Stimulated activated naive CD8-positive, alpha-beta T cell treated with anti-CD3 and anti-CD28 coated beads, Interleukin-15, amount 100 ng/mL, for 72 hours (primary cell): ENCODE measurements at regions not wholly inside any gene's neighbourhood (a gene's known extent, or its start where the extent isn't known, plus 50 kb on each side); places are given as distances from the start of the nearest gene placed in this dataset.

Source experiments
- ATAC-seq: fragments of 150-1000 bp; cut with Tn5 transposase; 2 replicates; pipeline ENCODE4 v1.10.0; 2021; ENCODE audit warnings: mild to moderate bottlenecking, moderate library complexity
- DNase-seq, 2 donors: peaks; one replicate each; pipeline ENCODE4 v3.0.0; 2021 to 2022
- H3K27ac Mint-ChIP-seq, 2 donors: one replicate each; pipeline ENCODE4 v1.8.0; 2022; ENCODE audit warnings: mild to moderate bottlenecking in 2 of 2, mixed read lengths in 2 of 2, moderate library complexity in 2 of 2
- H3K27me3 Mint-ChIP-seq: one replicate; pipeline ENCODE4 v1.8.0; 2022; ENCODE audit warnings: mixed read lengths
- H3K4me1 Mint-ChIP-seq: one replicate; pipeline ENCODE4 v1.8.0; 2022; ENCODE audit warnings: mild to moderate bottlenecking, mixed read lengths
- H3K4me3 Mint-ChIP-seq, 2 donors: one replicate each; pipeline ENCODE4 v1.8.0; 2022; ENCODE audit warnings: mild to moderate bottlenecking in 2 of 2, mixed read lengths in 2 of 2, moderate library complexity in 1 of 2
- H3K9me3 Mint-ChIP-seq, 2 donors: one replicate each; pipeline ENCODE4 v1.8.0; 2022; ENCODE audit warnings: mixed read lengths in 2 of 2

DNA sequence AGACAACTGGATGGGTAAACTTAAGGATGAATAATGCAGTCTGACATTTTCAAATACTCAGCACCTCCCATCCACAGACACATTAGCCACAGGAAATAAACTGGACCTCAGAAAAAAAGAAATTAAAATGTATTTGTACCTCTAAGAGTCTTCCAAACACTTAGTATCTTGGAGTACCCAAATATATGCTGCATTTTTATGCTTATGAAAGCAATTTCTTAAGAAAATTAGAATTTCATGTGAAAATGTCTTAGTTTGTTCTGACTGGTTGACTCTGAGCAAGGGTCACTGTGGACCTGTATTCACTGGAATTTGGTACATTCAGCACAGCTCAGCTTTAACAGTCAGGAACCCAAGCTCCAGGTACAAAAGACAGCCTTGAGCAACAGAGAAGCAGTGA, 216.2 kb upstream of the UBE2E2 start:
- peaks cover 0 to 14% of the 10 kb centered on the region in 2 donors for H3K9me3 Mint-ChIP-seq
- no peaks in the 10 kb centered on the region for H3K27me3 Mint-ChIP-seq
- DNase-seq (no peak), ATAC-seq (no peak)
- H3K27ac Mint-ChIP-seq = no peak overlapping the region
- H3K4me3 Mint-ChIP-seq = no peak overlapping the region
- no peaks in the 10 kb centered on the region for H3K4me1 Mint-ChIP-seq

DNA sequence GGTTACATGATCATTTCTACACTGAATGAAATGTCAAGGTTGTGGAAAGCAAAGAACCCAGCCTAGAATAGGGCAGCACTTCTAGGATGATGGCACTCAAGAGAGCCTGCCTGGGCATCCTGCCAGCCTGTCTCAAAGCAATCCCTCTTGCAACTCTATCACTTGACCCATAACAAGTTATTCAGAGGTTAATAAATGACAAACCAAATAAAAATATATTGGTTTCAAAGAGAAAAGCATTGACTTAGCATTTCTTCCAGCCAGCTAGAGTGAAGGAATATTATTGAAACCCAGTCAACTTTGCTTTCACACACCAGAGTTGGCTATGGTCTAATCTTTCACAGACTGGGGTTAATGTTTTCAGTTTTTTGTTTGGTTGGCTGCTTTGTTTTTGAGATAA, 214.6 kb upstream of the UBE2E2 start:
- Mint-ChIP-seq H3K27ac (no peak overlapping the region), H3K27me3 (no peaks in the 10 kb centered on the region), H3K9me3 (peaks cover 0 to 14% of the 10 kb centered on the region in 2 donors), H3K4me1 (no peaks in the 10 kb centered on the region), H3K4me3 (no peak overlapping the region)
- DNase-seq (no peak), ATAC-seq (no peak)

DNA sequence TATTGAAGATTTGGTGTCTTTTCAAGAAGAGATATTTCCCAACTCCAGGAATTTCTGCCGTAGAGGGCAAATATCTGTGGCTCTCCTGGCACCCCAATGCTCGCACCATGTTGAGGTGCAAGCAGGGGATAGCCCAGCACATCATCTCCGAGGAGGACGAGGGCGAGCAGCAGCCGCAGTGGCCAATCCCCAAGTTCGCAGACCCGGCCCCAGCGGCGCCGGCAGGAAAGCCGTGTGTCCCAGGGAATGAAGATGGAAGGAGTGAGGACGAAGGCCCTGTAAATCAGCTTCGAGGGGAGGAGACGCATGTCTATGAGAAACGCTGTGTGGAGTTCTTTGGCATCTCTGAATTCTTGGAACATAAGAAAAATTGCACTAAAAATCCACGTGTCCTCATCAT, 213.4 kb upstream of the UBE2E2 start:
- H3K9me3 Mint-ChIP-seq = peaks cover 0 to 14% of the 10 kb centered on the region in 2 donors
- no peaks in the 10 kb centered on the region for H3K27me3 Mint-ChIP-seq
- no peaks in the 10 kb centered on the region for H3K4me1 Mint-ChIP-seq
- ATAC-seq = no peak
- H3K4me3 Mint-ChIP-seq = no peak overlapping the region
- no peak overlapping the region for H3K27ac Mint-ChIP-seq
- no peak for DNase-seq

DNA sequence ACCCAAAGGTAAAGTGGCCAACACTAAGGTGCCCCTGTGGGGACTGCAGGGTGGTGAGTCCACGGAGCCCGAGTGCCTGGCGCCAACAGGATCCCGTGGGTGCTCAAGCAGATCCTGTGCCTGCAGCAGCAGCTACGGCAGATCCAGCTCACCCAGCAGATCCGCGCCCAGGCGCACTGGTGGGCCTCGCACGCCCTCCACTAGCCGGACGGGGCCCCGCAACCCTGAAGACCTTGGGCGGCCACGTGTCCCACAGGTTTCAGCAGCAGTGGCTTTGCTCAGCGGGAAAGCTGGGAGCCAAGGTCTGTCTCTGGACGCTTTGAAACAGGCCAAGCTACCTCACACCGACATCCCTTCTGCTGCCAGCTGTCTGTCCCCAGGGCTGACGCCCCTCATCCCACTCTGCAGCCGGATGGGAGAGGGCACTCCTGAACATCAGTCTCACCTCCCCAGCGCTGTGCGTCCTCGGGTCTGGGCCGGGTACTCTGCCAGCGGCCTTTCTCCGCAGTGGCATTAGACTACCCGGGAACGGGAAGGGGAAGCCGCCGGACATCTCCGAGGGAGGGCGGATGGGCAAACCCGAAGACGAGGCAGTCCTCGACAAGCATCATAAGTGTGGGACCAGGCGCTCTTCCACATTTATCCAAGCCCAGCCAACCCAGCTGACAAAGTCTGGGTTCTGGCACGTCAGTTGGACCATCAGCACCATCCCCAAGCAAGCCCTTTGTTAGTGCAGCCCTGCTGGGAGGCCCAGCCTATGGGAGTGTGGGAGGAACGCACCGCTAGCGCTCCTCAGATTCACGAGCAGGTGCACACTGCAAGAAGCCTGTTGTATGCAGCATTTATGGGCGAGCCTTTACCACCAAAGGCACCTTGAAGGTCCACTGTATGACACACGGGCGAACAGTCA, 212.6 kb upstream of the UBE2E2 start:
- H3K27ac Mint-ChIP-seq = no peak overlapping the region
- H3K27me3 Mint-ChIP-seq = no peaks in the 10 kb centered on the region
- H3K4me1 Mint-ChIP-seq = no peaks in the 10 kb centered on the region
- H3K9me3 Mint-ChIP-seq = peaks cover 0 to 10% of the 10 kb centered on the region in 2 donors
- ATAC-seq = peak; percentile 23
- no peak for DNase-seq
- no peak overlapping the region for H3K4me3 Mint-ChIP-seq

DNA sequence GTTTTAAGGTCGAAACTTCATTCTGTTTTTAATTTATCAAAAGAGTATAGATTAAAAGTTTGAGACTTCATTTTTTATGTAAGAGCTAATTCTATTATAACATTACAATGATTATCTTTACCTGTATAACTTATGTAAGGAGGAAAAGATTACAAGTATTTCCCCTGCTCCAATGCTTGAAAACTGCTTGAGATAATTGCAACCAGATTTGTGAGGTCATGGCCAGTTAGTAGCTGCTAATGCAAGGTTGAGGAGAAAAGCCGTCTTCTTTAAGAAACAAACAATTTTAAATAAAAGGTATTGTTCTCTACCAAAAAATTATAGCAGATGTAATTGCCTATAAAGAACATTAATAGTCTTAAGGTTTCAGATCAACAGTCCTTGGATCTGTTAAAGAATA, 208.3 kb upstream of the UBE2E2 start:
- no peak for DNase-seq
- Mint-ChIP-seq H3K4me3 (no peak overlapping the region), H3K27me3 (no peaks in the 10 kb centered on the region), H3K27ac (no peak overlapping the region), H3K4me1 (no peaks in the 10 kb centered on the region), H3K9me3 (no peaks in the 10 kb centered on the region)
- no peak for ATAC-seq

DNA sequence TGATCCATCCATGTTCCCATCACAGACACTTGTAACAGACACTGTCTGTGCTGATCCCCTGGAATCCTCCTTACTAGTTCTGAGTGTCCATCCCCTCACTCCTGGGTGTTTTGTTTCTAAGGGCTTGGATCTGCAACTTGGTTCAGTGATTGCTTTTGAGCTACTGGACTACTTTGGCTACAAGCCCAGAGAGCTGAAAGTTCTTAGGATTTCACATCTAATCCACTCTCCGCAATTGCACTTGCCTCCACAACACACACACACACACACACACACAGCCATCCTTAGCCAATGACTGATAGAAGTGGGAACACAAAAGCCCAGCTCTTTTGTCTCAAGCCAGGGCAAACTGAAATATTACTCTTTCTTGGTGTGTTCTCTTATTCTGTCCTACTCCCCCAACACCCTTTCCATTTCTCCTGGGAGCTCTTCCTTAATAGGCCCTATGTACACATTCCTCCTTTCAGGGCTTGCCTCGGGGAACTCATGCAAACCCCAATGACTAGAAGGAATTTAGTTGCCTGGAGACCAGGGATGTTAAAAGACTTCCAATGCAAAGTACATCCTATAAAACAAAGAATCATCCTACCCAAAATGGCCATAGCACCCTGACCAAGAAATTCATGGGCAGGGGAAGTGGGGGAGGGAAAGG, 206.1 kb upstream of the UBE2E2 start:
- DNase-seq (no peak), ATAC-seq (no peak)
- no peak overlapping the region for H3K4me3 Mint-ChIP-seq
- H3K4me1 Mint-ChIP-seq = no peaks in the 10 kb centered on the region
- no peak overlapping the region for H3K27ac Mint-ChIP-seq
- H3K27me3 Mint-ChIP-seq = no peaks in the 10 kb centered on the region
- H3K9me3 Mint-ChIP-seq = no peaks in the 10 kb centered on the region

DNA sequence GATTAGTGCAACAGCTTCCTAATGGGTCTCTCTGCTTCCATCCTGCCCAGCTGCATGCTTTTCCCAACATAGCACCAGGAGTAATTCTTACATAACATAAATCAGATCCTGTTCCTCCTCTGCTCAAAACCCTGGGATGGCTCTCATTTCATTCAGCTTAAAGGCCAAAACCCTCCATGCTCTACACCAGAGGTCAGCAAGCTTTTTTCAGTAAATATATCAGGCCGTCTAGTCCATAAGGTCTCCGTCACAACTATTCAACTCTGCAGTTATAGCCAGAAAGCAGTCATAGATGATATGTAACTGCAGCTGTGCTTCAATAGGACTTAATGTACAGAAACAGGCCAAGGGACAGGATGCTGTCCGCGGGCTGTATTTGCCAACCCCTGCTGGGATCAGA, 202.8 kb upstream of the UBE2E2 start:
- no peaks in the 10 kb centered on the region for H3K9me3 Mint-ChIP-seq
- H3K4me3 Mint-ChIP-seq = no peak overlapping the region
- DNase-seq (no peak), ATAC-seq (no peak)
- no peak overlapping the region for H3K27ac Mint-ChIP-seq
- no peaks in the 10 kb centered on the region for H3K4me1 Mint-ChIP-seq
- H3K27me3 Mint-ChIP-seq = no peaks in the 10 kb centered on the region

DNA sequence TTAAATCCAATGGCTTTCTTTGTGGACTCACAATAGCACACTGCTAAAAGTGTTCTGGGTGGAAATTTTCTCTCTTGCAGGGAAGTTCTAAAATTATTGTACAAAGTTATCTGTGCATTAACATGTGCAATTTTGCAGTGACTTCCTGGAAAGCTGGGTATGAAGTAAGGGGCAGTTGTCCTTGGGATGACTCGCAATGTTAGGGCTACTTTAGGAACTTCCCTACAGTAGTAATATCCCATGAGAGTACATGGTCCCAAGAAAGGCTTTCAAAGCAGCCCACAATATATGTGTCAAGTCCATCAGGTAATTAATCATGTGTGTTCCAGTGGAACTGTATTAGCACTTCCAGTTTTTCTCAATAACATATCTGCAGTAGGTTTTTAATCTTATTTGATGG, 201.0 kb upstream of the UBE2E2 start:
- no peak overlapping the region for H3K4me3 Mint-ChIP-seq
- H3K27me3 Mint-ChIP-seq = no peaks in the 10 kb centered on the region
- DNase-seq = no peak
- H3K9me3 Mint-ChIP-seq = no peaks in the 10 kb centered on the region
- no peak for ATAC-seq
- H3K4me1 Mint-ChIP-seq = no peaks in the 10 kb centered on the region
- no peak overlapping the region for H3K27ac Mint-ChIP-seq

DNA sequence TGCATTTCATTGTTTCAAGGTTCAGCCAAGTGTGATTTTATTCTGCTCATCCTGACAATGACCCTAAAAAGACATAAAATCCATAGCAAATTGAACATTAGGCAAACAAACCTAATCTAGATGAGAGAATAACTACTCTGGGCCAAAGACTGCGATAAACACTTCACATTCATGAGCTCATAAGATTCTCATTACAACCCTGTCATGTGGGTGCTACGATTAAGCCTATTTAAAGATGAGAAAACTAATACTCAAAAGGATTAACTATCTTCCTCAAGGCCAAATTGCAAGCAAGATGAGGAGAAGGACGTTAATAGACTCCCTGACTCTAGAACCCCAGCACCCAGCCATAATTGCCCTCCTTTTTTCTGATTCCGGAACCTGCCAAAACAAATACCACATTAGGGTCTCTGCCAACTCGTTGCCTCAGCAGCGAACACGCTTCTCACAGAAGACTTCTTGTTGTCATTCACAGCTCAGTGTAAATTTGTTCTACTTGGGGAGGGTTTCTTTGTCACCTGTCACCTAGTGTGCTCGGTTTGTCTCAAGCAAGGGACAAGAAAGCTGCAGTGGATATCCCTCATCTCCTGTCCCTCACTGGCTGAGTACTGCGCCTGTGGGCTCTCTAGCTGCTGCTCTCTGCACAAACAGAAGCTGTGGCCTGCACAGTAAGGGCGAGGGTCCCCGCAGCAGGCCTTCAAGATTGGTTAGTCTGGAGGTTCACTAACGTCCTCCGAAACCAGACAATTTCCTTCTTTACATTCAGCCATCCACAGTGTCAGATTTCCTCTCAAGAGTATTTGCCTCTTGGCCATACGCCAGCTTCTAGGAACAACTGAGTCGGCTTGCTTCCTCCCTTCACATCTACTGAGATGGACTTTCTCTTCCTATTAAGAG, 200.0 kb upstream of the UBE2E2 start:
- ATAC-seq (no peak), DNase-seq (no peak)
- Mint-ChIP-seq H3K4me3 (no peak overlapping the region), H3K27me3 (no peaks in the 10 kb centered on the region), H3K9me3 (no peaks in the 10 kb centered on the region), H3K27ac (no peak overlapping the region), H3K4me1 (no peaks in the 10 kb centered on the region)

DNA sequence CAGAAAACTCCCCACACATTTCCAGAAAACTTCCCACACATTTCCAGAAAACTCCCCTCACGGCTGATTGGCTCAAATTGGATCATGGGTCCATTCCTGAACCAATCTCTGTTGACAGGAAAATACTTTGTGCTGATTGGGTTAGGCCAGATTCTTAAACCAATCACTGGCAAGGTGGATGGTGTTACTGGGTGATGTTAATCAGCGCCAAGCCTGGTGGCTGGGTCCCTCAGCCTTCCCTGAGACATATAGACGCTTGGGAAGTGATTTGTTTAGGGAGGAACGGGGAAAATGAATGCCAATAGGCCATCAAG, 199.4 kb upstream of the UBE2E2 start:
- no peak overlapping the region for H3K27ac Mint-ChIP-seq
- DNase-seq (no peak), ATAC-seq (no peak)
- no peaks in the 10 kb centered on the region for H3K27me3 Mint-ChIP-seq
- H3K4me3 Mint-ChIP-seq = no peak overlapping the region
- no peaks in the 10 kb centered on the region for H3K4me1 Mint-ChIP-seq
- no peaks in the 10 kb centered on the region for H3K9me3 Mint-ChIP-seq

DNA sequence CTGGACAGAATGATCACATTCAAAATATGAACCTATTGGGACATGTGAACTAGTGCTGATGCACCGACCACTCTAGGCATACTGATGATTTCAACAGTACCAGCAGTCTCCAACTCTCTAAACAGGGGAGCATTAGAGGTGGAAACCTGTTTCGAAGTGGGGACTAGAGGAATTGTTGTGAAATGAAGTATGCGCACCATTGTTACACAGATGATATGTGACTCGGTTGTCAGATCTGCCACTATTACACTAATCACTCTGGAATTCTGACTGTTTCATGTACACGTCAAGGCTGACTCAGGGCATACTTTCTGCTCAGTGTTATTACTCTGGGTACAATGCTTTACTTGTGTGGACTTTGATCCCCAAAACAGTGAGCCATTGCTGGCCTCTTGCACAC, 198.2 kb upstream of the UBE2E2 start:
- Mint-ChIP-seq H3K4me1 (no peaks in the 10 kb centered on the region), H3K27me3 (no peaks in the 10 kb centered on the region), H3K9me3 (no peaks in the 10 kb centered on the region), H3K4me3 (no peak overlapping the region), H3K27ac (no peak overlapping the region)
- ATAC-seq (no peak), DNase-seq (no peak)

DNA sequence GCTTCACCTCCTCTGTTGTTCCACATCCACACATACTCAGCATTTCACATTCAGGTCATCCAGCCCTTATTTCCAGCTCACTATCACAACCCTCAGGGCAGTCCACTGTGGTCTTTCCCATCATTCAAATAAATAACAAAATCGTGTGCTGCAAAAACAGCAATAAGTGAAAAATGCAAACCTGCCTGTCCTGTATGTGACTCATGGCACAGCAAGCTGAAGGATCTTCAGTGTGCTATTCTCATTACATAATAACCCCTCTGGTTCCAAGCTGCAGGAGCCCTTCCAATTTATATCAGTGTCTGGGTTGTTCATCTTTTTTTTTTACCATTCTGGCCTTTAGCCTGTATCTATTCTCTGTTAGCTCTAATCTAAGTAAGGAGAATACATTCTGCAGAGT, 185.3 kb upstream of the UBE2E2 start:
- Mint-ChIP-seq H3K27me3 (no peaks in the 10 kb centered on the region), H3K27ac (no peak overlapping the region), H3K9me3 (peaks cover 0 to 20% of the 10 kb centered on the region in 2 donors), H3K4me3 (no peak overlapping the region), H3K4me1 (no peaks in the 10 kb centered on the region)
- no peak for DNase-seq
- no peak for ATAC-seq

DNA sequence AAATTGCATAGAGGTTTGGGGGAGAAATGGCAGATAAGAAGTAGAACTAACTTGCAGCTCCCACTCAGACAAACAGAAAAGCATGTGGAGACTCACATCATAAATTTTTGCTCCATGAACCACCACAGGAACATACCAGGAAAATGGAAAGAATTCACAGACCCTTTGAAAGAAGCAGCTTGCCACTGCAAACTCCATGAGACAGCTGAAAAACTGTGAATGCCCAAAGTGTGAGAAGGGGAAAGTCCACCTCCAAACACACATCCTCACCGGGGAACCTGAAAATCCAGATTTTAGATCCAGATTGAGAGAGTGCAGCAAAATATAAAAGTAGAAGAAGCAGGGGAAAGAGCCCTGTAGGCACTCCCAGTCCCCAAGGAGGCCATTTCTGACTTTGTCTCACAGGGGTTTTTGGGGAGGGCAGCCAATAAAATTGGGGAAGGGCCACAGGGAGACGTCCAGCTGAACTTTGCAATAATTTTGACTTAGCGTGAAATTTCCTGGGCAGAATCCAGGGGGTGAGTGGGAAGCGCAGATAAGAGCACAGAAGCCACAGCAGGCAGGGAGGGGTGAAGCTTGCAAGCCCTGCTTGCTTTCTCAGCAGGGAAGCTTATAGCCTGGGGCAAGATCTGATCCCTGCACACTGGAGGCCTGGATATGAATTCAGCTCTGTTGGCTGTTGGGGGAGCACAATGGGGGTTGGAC, 183.4 kb upstream of the UBE2E2 start:
- Mint-ChIP-seq H3K4me3 (no peak overlapping the region), H3K4me1 (no peaks in the 10 kb centered on the region), H3K27me3 (no peaks in the 10 kb centered on the region), H3K27ac (peak overlapping the region in 1 of 2 donors; percentile 20), H3K9me3 (peaks cover 10 to 34% of the 10 kb centered on the region in 2 donors)
- no peak for ATAC-seq
- DNase-seq = no peak

DNA sequence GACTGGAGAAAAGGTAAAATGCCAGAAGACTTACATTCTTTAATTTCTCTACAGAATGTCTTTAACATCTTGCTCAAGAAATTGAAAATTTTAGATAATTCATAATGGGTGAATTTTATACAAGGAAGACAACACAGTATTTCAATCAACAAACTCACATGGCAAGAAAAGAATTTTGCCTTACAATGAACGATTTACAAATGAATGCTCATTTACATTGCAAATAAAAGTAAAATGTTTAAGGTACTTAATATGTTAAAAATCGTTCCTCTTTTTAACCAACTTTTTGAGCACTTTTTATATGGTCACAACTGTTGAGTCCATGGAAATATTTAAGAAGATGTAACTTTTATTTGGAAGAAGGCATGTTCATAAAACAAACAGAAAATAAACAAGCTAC, 174.8 kb upstream of the UBE2E2 start:
- Mint-ChIP-seq H3K27me3 (no peaks in the 10 kb centered on the region), H3K27ac (no peak overlapping the region), H3K4me1 (no peaks in the 10 kb centered on the region), H3K9me3 (peaks cover 13 to 21% of the 10 kb centered on the region in 2 donors), H3K4me3 (no peak overlapping the region)
- no peak for ATAC-seq
- no peak for DNase-seq

DNA sequence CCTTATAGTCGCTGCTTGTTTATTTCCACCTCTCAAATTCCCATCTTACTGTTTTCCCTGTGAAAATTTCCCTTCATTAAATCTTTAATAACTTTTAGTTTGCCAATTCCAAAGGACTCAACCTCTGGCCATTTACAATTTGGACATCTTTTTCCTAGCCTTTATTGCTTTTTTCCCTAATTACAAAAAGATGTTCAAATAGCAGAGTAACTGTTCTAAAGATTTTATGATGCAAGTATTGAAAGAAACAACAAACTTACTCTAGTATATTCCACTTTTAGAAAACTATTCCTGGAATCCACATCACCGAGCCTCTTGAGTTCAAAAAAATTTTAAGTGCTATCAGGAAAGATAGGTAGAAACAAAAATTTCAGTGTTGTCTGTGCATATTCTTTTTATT, 174.1 kb upstream of the UBE2E2 start:
- Mint-ChIP-seq H3K4me1 (no peaks in the 10 kb centered on the region), H3K4me3 (no peak overlapping the region), H3K9me3 (peaks cover 13 to 16% of the 10 kb centered on the region in 2 donors), H3K27me3 (no peaks in the 10 kb centered on the region), H3K27ac (no peak overlapping the region)
- ATAC-seq (no peak), DNase-seq (no peak)
